Islet of Langerhans (tissue), 1 donor: ENCODE measurements at regions not wholly inside any gene's neighbourhood (a gene's known extent, or its start where the extent isn't known, plus 50 kb on each side); places are given as distances from the start of the nearest gene placed in this dataset.

Source experiments
- FAIRE-seq: peaks from one replicate; lab custom pipeline; 2011; peaks lifted over from hg19 to GRCh38; lab: Jason Lieb, UNC

GRCh38 chr22:47233316-47234243, 471.1 kb downstream of the TBC1D22A start:
- FAIRE-seq: no peak

GRCh38 chr22:47232753-47233152, 470.3 kb downstream of the TBC1D22A start:
- FAIRE-seq: no peak

GRCh38 chr22:47232197-47232596, 469.7 kb downstream of the TBC1D22A start:
- FAIRE-seq: no peak

- FAIRE-seq: no peak
Observed at GRCh38 chr22:47231759-47232158, 469.3 kb downstream of the TBC1D22A start.

- no peak for FAIRE-seq
Observed at GRCh38 chr22:47230741-47231140, 468.3 kb downstream of the TBC1D22A start.

GRCh38 chr22:47230251-47230650, 467.8 kb downstream of the TBC1D22A start:
- FAIRE-seq: no peak

- no peak for FAIRE-seq
Observed at GRCh38 chr22:47228767-47229166, 466.3 kb downstream of the TBC1D22A start.

GRCh38 chr22:47225931-47226633, 463.6 kb downstream of the TBC1D22A start:
- FAIRE-seq: no peak

GRCh38 chr22:47225080-47225930, 462.9 kb downstream of the TBC1D22A start:
- no peak for FAIRE-seq
